ENCODE measurements at regions not wholly inside any gene's neighbourhood (a gene's known extent, or its start where the extent isn't known, plus 50 kb on each side); places are given as distances from the start of the nearest gene placed in this dataset.

DNA sequence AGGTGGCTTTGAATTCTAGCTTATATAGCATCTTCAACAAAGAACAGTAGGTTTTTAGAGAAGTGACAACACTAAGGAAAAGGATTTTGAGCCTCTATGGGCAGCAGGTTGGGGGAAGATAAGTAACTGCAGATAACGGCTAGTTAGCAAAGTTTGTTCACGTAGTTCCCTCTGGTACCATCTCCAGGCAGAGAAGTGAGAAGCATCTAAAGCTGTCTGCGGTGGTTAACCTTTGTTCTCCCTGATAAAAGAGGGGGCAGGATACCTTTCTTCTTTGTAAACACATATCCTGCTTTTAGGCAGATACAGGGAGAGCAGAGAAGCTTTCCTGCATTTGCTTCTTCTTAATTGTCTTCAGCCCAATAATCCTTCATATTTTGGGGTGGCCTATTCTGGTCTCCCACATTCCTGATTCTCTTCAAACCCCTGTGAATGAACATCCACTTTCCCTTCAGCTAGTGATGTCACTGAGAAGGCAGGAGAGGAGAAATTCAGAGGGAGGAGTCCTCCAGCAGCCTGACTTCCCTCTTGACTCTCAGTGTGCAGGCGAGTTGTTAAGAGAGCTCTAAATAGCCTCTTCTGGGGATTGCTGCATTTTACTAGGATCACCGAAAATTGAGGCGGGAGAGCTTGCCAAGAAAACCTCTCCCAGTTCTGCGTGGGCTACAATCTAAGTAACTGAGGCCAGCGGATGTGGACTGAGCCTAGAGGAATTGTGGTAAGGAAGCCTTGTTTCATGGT is 393.7 kb upstream of the C2CD4B start:
- no peak for DNase-seq

DNA sequence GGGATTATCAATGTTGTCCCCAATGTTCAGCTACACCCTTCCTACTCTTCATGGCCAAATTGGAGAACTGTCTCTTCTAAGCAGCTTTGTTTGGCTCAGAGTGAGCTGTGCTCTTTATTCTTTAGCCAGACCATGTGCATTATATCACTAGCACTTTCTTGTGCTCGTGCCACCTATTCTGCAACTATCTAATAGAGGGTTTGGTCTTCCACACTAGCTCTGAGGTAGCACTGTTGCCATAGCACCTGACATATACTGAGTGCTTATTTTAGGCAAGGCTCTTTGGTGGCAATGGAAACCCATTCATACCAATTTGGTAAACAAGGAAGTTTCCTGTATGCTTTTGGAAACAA is 394.3 kb upstream of the C2CD4B start:
- DNase-seq: no peak

DNA sequence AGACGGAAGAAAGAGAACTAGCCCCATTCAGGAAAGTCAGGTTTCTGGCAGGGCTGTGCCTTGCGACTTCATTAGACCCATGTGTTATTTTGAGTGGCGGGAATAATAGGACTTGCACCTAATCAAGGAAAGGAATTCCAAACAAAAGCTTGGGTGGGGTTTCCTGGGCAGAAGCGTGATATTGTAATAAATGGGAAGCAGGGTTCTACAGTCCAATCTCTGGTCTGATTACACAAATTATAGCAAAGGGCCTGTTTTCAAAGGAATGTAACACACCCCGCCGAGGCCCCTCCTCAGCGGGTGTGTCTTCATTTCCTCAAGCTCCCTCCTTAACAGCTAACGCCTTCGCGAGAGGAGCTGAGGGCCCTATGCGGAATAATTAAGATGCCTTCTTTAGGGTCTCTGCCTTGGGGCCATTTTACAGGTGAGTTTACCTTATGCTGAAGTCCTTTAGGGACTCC is 396.0 kb upstream of the C2CD4B start:
- no peak for DNase-seq

DNA sequence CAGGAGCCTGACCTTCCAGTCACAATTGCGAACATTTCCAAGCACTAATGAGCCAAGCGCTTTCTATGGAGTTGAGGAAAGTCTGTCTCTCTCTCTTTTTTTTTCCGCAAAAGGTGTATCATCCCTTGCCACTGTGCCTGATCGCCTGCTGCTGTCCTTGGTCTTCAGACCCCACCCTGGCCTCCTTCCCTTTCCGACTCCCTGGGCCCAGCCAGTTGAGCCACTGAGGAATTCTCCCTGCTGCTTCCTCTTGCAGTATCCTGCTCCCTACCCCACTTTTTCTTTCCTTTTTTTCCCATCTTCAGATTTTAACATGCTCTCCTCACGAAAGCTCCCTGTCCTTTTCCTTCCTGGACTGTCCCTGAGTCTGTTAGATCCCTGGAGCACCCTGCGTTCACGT is 396.5 kb upstream of the C2CD4B start:
- DNase-seq: no peak

DNA sequence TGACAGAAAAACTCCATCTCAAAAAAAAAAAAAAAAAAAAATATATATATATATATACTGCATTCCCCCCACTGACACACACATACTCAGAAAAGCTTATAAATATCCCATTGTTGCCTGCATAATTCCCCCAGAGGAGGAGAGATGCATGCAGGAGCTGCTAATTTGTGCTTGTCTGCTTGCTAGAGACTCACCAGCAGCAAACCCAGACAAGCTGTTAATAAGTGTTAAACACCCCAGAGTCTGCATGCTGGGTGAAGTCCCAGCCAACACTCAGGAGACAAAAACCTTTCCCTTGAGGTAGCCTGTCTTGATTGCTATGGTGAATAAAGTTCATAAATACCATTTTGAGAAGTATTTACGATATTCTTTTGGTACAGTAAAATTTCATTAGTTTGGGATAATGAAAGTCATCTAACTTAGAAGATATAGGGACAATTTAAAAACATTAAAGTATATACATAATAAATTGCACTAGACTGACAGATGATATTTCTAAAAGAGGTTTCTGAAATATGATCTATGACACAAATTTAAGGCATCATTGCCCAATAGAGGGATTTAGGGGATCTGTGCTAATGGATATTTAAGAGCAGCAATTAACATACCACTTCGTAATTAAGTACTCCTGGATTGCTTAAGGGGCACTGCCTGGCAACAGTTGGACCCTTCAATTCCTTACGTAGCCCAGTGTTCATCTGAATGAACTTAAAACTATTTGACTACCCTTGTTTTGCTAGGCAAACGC is 400.0 kb upstream of the C2CD4B start:
- no peak for DNase-seq

DNA sequence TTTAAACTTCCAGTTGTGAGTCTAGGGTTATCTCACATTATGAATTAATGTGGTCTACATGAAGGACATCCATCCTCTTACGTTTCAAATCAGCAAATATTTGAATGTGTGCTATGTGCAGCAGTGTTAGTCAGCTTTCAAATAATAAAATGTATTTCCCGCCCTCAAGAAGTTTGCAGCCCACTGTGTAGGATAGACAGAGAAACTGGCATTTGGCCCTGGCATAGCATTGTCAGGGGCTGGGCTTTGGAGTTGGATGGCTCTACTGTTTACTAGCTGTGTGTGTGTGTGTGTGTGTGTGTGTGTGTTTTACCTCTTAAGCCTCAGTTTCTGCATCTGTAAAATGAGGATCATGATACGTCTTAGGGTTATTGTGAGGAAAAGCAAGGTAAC is 400.5 kb upstream of the C2CD4B start:
- no peak for DNase-seq

DNA sequence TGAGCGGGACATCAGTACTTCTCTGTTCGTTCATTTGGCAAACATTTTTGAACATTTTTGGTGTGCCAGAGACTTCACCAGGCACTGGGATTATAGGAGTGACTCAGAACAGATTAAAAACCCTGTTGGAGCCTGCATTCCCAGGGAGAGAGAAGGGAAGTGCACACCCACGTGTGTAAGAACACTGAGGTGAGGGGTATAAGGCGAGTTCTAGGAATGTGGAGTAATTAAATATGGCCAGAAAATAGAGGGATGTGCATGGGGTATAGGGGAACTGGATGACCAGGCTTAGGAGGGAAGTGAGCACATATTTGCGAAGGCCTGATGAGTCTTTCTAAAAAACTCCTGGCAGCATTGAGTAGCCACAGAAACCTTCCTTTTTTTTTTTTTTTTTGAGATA is 401.2 kb upstream of the C2CD4B start:
- no peak for DNase-seq

DNA sequence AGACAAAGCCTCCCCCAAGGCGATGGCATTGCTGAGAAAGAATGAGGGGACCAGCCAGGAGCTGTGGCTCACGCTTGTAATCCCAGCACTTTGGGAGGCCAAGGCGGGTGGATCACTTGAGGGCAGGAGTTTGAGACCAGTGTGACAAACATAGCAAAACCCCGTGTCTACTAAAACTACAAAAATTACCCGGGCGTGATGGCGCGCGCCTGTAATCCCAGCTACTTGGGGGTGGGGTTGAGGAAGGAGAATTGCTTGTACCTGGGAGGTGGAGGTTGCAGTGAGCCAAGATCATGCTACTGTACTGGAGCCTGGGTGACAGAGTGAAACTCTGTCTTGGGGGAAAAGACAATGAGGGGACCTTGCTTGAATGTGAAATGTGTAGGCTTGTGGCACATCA is 402.4 kb upstream of the C2CD4B start:
- DNase-seq: no peak

DNA sequence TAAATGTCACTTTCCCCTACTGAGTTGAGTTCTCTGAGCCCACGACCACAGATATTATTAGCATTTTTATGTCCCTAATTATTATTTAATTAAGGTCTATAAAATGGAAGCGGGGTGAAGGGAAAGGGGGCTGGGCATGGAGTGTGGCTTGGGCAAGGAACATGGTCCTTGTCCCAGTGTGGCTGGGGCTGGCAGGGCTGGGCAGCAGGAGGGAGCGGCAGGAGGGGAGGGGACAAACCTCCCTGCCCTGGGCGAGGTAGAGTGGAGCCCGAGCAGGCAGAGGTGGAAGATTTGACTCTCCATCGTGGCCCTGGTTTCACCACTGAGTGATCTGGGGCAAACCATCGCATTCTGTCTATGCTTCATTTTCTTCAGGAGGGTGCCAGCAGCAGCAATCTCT is 402.9 kb upstream of the C2CD4B start:
- no peak for DNase-seq

DNA sequence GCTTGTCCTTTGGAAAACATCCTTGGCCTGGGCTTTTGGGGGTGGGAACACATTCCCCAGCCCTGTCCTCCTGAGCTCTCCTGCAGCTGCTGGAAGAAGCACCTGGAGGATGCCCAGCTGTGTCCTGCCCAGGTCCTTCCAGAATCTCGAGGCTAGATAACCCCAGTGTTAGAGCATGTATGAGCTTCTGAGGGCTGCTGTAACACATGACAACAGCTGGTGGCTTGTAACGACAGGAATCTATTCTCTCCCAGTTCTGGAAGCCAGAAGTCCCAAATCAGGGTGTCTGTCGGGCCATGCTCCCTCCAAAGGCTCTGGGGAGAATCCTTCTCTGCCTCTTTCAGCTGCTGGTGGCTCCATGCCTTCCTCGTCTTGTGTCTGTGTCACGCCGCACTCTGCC is 403.6 kb upstream of the C2CD4B start:
- no peak for DNase-seq

DNA sequence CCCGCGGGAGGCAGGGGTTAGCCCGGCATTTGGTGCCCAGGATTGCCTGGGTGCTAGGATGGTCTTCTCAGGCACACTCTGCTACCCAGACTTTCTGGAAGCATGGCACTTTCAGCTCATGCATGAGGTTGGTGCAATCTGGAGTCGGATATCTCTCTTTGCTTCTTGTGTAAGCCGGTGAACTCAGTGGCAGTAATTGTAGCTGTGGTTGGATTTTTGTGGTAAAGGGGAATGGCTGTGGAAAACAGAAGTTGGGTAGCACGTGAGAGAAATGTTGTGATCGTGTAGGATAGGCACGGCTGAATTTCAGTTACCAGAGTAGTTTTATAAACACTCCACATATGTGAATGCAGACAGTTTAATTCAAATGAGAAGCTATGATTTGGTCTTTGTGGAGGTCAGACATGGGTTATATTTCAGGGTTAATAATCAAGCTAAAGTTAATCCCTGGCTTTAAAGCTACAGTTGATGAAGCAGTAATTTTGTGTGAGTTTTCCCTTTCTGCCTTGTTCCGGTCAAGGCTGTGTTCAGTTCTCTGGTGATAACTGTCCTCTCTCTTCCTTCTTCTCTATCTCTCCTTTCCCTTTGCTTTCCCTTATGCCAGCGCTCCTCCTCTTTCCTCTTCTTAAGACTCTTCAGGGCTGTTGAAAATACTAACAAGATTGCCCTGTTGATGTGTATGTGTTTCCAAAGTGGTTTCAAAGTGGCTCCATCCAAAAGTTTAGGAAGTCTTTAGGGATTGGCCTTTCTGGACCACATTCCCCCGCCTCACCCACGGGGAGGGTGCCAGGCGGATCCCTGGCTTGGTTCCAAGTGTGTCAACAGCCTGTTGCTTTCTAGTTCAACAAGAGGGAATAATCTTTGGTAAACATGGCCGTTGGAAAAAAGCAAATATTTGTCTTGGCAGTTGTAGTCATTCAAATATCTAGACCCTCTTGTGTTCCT is 404.6 kb upstream of the C2CD4B start:
- no peak for DNase-seq

DNA sequence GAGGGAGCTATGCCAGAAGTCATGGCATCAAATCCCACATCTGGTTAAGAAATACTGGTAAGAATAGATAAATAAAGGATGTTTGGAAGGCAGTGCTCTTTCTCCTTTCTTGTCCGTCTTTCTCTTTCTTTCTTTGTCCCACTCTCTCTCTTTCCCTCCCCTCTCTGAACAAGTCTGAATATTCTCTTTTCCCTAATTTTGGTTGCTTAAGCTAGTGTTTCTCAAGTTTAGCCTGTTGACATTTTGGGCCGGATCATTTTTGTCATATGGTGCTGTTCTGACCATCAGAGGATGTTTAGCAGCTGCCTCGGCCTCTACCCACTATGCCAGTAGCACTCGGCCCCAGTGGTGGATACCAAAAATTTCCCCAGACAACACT is 405.3 kb upstream of the C2CD4B start:
- no peak for DNase-seq

DNA sequence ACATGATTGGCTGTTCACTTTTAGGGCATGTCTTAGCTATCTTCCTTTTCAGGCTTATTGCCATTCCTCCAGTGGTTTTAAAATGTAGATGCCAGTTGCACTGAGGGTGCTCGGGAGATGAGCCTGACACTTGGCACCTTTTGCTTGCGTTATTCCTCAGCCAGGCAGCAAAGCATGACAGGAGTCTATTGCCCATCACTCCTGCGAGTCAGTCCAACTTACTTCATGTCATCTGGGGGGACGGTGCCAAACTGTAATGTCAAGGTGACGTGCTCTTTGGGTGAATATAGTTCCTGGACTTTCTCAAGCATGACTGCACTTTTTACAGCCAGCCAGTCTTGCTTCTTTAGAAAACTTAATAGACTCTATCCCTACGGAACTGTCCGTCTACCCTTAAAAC is 406.0 kb upstream of the C2CD4B start:
- no peak for DNase-seq

DNA sequence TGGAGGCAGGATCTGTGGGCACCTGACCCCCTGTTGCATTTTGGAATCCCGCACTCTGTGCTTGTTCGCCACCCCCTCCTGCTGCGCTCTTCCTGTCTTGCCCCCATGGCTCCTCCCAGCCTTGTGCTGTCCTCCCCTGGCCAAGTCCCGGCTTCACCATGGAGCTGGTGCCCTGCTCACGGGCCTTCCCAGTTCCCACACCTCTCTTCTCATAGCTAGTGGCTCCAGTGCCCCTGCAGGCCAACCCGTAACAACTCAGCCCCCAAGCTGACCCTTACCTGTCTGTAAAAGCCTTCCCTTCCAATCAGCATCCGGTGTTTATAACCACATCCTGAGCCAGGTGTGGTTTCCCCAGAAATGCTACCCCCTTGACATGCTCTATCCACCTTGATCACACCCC is 407.7 kb upstream of the C2CD4B start:
- DNase-seq: no peak

DNA sequence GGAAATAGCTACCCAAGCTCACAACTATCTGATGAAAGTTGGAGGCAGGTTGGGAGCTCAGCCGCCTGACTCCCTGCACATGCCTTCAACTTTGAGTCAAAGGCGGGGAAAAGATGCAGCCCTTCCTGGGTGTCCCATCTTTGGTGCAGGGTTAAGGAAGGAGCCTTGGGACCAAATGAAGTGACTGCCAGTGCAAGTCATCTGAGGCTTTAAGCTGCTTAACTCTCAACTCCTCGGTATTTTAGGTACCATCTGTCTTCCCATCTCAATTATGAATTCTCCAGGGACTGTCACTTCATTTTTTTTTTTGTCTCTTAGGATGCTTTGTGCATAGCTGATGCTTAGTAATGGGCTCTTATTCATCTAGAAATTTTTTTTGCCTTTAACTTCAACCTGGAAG is 408.8 kb upstream of the C2CD4B start:
- no peak for DNase-seq

DNA sequence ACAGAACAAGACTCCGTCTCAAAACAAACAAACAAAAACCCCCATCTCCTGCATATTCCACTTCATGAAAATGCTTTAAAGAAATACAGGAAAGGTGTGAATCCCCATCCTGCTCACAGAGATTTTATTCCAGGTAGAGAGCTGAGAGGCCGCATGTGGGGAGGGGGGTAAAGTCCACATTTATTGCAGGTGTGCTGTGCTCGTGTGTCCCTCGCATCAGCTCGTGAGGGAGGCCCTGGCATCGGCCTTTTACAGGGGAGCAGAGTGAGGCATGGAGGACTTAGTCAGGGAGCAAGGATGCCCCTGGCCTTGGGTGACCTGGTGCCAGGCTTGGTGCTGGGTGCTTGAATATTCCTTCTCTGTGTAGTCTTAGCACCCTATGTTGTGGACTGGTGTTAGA is 413.5 kb upstream of the C2CD4B start:
- no peak for DNase-seq

DNA sequence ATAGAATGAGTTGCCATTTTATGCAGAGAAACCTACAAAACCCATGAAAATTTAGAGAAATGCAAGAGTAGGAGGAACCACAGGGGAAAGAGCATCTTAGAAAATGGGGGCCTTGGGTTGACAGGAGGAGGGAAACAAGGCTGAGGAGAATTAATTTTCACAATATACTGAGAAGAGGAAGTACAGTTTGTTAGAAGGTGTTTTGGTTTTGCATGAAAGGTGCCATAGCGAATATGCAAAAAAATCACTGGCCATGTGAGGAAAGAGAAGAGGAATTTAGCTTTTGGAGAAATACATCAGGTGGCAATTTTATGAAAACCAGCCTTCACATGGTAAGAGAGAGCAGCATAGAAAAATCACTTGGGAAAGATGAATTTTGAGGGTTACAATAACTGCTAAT is 413.9 kb upstream of the C2CD4B start:
- no peak for DNase-seq

DNA sequence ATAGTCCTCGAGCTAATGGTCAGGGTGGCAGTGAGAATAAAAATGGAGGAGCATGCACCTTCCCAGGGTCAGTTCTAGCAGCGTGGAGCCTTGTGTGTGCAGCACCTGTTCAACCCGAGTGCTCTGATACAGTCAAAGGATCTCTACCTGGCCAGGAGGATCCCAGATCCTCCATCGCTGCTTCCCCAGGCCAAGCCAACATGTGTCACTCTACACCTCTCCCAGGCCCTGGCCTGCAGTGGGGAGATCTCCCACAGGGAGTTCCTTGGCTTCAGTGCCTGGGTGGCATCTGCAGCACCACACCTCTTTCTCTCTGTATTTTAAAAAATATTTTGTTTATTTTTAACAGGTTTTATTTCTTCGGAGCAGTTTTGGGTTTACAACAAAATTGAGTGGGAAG is 414.8 kb upstream of the C2CD4B start:
- DNase-seq: no peak

DNA sequence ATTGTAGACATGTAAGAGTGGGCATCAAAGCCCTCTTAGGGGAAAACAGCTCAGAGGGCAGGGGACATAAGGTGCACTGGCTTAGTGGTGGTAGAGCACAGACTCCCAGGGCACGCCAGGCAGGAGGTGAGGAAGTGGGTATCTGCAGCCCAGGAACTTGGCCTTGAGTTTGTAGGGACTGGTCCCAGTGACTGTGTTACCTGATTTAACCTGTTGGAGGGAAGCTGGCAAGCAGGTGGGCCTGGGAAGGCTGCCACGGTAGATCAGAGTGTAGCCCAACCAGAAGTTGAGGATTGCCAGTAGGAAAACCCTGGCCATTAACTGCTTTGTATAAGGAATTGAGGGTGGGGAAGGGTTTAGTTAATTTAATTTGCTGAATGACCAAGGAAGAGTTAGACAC is 417.5 kb upstream of the C2CD4B start:
- no peak for DNase-seq

DNA sequence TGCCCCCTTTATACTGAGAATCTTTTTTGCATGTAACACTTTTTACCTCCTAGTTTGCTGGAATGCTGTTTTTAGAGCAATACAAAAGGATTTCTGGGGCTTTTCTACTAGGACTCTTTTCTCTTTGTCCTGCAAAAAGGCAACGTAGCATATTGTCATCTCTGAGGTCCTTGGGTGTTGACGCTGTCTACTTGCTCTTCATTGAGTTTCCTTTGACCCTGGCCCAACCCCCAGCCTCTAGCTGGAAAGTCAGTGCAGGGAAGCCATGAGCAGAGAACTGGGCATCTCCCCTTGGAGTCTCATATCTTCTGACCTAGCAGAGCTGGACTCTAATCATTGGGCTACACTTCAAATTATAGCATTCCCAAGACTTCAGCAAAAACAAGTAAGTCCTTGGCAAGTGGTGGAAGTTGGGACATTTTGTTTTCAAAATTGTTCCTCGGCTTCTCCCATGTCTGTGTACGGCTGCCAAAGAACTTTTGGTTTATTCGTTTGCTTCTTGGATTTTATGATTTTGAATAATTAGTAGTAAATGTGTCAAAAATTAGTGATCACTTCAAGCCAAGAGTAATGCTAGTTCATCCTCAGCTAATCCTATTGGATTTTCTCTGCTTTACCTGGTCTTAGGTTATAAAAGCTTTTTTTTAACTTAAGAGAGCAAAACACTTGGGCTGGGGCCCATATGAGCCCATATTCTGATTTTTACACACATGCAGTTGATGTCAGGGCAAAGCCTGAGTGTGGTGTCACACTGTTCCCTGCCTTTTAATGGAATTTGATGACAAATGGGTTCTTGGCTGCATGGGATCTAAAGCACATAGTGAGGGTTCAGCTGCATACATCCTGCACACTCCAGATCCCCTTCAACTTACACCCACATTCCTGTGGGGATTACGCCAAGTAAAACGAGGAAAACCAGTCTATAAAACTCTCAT is 419.5 kb upstream of the C2CD4B start:
- DNase-seq: no peak

DNA sequence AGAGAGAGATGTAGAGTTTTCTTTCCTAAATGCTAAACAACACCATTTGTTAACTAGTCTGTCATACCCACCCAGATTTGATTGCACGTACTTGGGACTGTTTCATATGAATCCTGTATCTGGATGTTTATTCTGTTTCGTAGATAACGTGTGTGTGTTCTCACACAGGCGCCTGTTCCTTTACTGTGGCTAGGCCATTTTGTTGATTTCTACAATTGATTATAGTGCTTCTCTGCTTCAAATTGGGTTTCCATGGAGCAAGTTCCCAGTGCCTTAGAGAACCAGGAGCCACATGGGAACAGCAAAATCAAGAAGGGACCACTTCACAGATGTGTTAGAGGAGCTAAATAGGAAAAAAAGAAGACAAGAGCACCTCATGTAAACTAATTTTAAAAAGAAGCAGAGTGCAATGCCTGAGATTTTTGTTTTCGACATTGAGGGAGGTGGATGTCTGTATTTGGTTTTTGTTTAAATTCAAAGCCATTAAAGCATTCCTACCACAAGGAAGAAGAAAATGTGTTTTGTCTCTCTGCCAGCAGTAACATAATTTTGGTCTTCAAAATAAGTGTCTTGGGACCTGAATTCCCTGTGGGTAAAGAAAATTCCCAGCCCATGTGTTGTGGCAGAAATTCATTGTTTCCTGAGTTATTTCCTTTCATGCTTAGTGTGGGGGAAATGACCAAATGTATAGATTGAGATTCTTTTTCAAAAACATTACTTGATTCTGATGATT is 424.0 kb upstream of the C2CD4B start:
- no peak for DNase-seq
